Activated T-cell treated with anti-CD3 and anti-CD28 coated beads for 24 hours (primary cell): ENCODE measurements at regions not wholly inside any gene's neighbourhood (a gene's known extent, or its start where the extent isn't known, plus 50 kb on each side); places are given as distances from the start of the nearest gene placed in this dataset.
"Not testable (repeated sequence)": the region's sequence is repeated elsewhere in the genome, so short reads cannot be mapped to it uniquely, and the experiment has no call there.

Experiments
- DNase-seq: peaks from one replicate; pipeline ENCODE4 v3.0.0-alpha.2; 2020; ENCODE audit warnings: low read depth

GRCh38 chr2:175247159-175247558, 65.6 kb upstream of the ATP5MC3 start:
- no peak for DNase-seq

GRCh38 chr2:175244697-175245096, 63.2 kb upstream of the ATP5MC3 start:
- no peak for DNase-seq

- no peak for DNase-seq
Measured at GRCh38 chr2:175241691-175242090, 60.2 kb upstream of the ATP5MC3 start.

GRCh38 chr2:175240033-175240432, 58.5 kb upstream of the ATP5MC3 start:
- not testable (repeated sequence) for DNase-seq

GRCh38 chr2:175236930-175237329, 55.4 kb upstream of the ATP5MC3 start:
- no peak for DNase-seq

GRCh38 chr2:175234650-175235049, 53.1 kb upstream of the ATP5MC3 start:
- no peak for DNase-seq

GRCh38 chr2:175234153-175234552, 52.6 kb upstream of the ATP5MC3 start:
- DNase-seq: no peak

GRCh38 chr2:175233135-175233719, 51.7 kb upstream of the ATP5MC3 start:
- no peak for DNase-seq
